GM23338 (cell line): ENCODE measurements at regions not wholly inside any gene's neighbourhood (a gene's known extent, or its start where the extent isn't known, plus 50 kb on each side); places are given as distances from the start of the nearest gene placed in this dataset.

Source experiments
- ATAC-seq: fragments of 200-7000 bp; cut with Tn5 transposase; 3 replicates; pipeline ENCODE4 v1.9.1; 2020
- DNase-seq: peaks from one replicate; pipeline ENCODE4 v3.0.0-alpha.2; 2015; ENCODE audit warnings: low spot score
- H2AFZ ChIP-seq: fragments of 200-600 bp; sonication (generic); 2 replicates; pipeline ENCODE4 v1.8.0; 2016; ENCODE audit warnings: antibody characterized with exemption, mild to moderate bottlenecking, moderate library complexity
- H3F3A ChIP-seq: fragments of 200-600 bp; sonication (generic); replicated peaks from 2 replicates; pipeline ENCODE4 v1.8.0; 2017; ENCODE audit warnings: antibody characterized with exemption, mixed run types, low read depth
- H3K27ac ChIP-seq: fragments of 200-600 bp; sonication (generic); 2 replicates; pipeline ENCODE4 v1.6.1; 2016; ENCODE audit warnings: low read depth
- H3K27me3 ChIP-seq: fragments of 200-600 bp; sonication (generic); 2 replicates; pipeline ENCODE4 v1.8.0; 2016; ENCODE audit warnings: mild to moderate bottlenecking, mixed run types, moderate library complexity; ENCODE audit not compliant: insufficient read depth
- H3K36me3 ChIP-seq: fragments of 200-600 bp; sonication (generic); 2 replicates; pipeline ENCODE4 v1.8.0; 2016; ENCODE audit warnings: mild to moderate bottlenecking; ENCODE audit not compliant: insufficient read depth
- H3K4me1 ChIP-seq: fragments of 200-600 bp; sonication (generic); 2 replicates; pipeline ENCODE4 v1.8.0; 2016; ENCODE audit warnings: mild to moderate bottlenecking, moderate library complexity; ENCODE audit not compliant: insufficient read depth
- H3K4me2 ChIP-seq: fragments of 200-600 bp; sonication (generic); 2 replicates; pipeline ENCODE4 v1.7.1; 2017; ENCODE audit warnings: mixed run types
- H3K4me3 ChIP-seq: fragments of 200-600 bp; sonication (generic); 2 replicates; pipeline ENCODE4 v1.6.1; 2016; ENCODE audit warnings: mixed run types
- H3K79me2 ChIP-seq: fragments of 200-600 bp; sonication (generic); replicated peaks from 2 replicates; pipeline ENCODE4 v1.8.0; 2017; ENCODE audit warnings: mild to moderate bottlenecking; ENCODE audit not compliant: insufficient read depth
- H3K9me2 ChIP-seq: fragments of 200-600 bp; sonication (generic); 2 replicates; pipeline ENCODE4 v1.8.0; 2017; ENCODE audit not compliant: insufficient read depth
- H4K20me1 ChIP-seq: fragments of 200-600 bp; sonication (generic); replicated peaks from 2 replicates; pipeline ENCODE4 v1.8.0; 2017; ENCODE audit warnings: mild to moderate bottlenecking; ENCODE audit not compliant: insufficient read depth
- H3K27ac Mint-ChIP-seq: 2 replicates; pipeline ENCODE4 v1.8.0; 2020; ENCODE audit warnings: inconsistent platforms, mild to moderate bottlenecking, moderate library complexity, mixed read lengths
- H3K27me3 Mint-ChIP-seq: 3 replicates; pipeline ENCODE4 v1.8.0; 2022; ENCODE audit warnings: low read depth, mild to moderate bottlenecking, moderate library complexity, mixed read lengths, inconsistent platforms; ENCODE audit not compliant: insufficient read depth, poor library complexity
- H3K36me3 Mint-ChIP-seq: 3 replicates; pipeline ENCODE4 v1.8.0; 2021; ENCODE audit warnings: low read depth, mild to moderate bottlenecking, inconsistent platforms, moderate library complexity, mixed read lengths
- H3K4me1 Mint-ChIP-seq: 3 replicates; pipeline ENCODE4 v1.8.0; 2020; ENCODE audit warnings: mild to moderate bottlenecking, inconsistent platforms, mixed read lengths
- H3K4me3 Mint-ChIP-seq: 3 replicates; pipeline ENCODE4 v1.8.0; 2021; ENCODE audit warnings: moderate library complexity, mild to moderate bottlenecking, inconsistent platforms, mixed read lengths
- H3K9me3 Mint-ChIP-seq: 3 replicates; pipeline ENCODE4 v1.8.0; 2020; ENCODE audit warnings: moderate library complexity, mild to moderate bottlenecking, inconsistent platforms, mixed read lengths
- CREB1 ChIP-seq: fragments of 250-450 bp; sonication (Bioruptor Pico); IDR thresholded peaks from 2 replicates; pipeline ENCODE4 v1.5.0; 2020; ENCODE audit warnings: low read depth, mild to moderate bottlenecking, moderate library complexity
- ETS1 ChIP-seq: IDR thresholded peaks from 2 replicates; pipeline ENCODE4 v1.6.1; 2016; ENCODE audit warnings: antibody characterized with exemption
- EZH2 ChIP-seq: fragments of 200-600 bp; sonication (generic); IDR thresholded peaks from one replicate; pipeline ENCODE4 v1.8.0; 2017; ENCODE audit warnings: antibody characterized with exemption, mild to moderate bottlenecking, low read depth; ENCODE audit not compliant: unreplicated experiment
- EZH2phosphoT487 ChIP-seq: fragments of 200-600 bp; sonication (generic); IDR thresholded peaks from one replicate; pipeline ENCODE4 v1.8.1; 2018; ENCODE audit warnings: antibody characterized with exemption; ENCODE audit not compliant: unreplicated experiment
- JUNB ChIP-seq: IDR thresholded peaks from one replicate; pipeline ENCODE4 v1.6.1; 2016; ENCODE audit warnings: antibody characterized with exemption; ENCODE audit not compliant: unreplicated experiment
- NANOG ChIP-seq: IDR thresholded peaks from 2 replicates; pipeline ENCODE4 v1.6.1; 2016; ENCODE audit warnings: antibody characterized with exemption, borderline replicate concordance
- POLR2AphosphoS5 ChIP-seq: IDR thresholded peaks from 2 replicates; pipeline ENCODE4 v1.6.1; 2016; ENCODE audit warnings: antibody characterized with exemption, low read depth
- STAT1 ChIP-seq: IDR thresholded peaks from one replicate; pipeline ENCODE4 v1.6.1; 2016; ENCODE audit warnings: antibody characterized with exemption; ENCODE audit not compliant: unreplicated experiment
- ZNF114 ChIP-seq: fragments of 250-450 bp; sonication (Bioruptor Pico); IDR thresholded peaks from 2 replicates; pipeline ENCODE4 v1.5.0; 2020; ENCODE audit warnings: mild to moderate bottlenecking, moderate library complexity
- ZNF331 ChIP-seq: fragments of 250-450 bp; sonication (Bioruptor Pico); IDR thresholded peaks from 2 replicates; pipeline ENCODE4 v1.5.0; 2020; ENCODE audit warnings: low read depth, mild to moderate bottlenecking, moderate library complexity
- TF ChIP-seq, protein P1 (sequence below), 2 experiments: fragments of 200-600 bp in 1 of 2; sonication (generic) in 1 of 2; conservative IDR thresholded peaks; 2 replicates each; pipeline versions ENCODE4 v1.5.1 to v1.6.1; 2016 to 2017; ENCODE audit warnings: antibody characterized with exemption in 2 of 2, low read depth in 2 of 2, mild to moderate bottlenecking in 2 of 2, moderate library complexity in 1 of 2
- TF ChIP-seq, protein P2 (sequence below): fragments of 250-450 bp; sonication (Bioruptor Pico); IDR thresholded peaks from 2 replicates; pipeline ENCODE4 v1.5.0; 2020; ENCODE audit warnings: mild to moderate bottlenecking, moderate library complexity
- TF ChIP-seq, protein P3 (sequence below): IDR thresholded peaks from one replicate; pipeline ENCODE4 v1.6.1; 2018; ENCODE audit warnings: antibody characterized with exemption; ENCODE audit not compliant: unreplicated experiment

- Mint-ChIP-seq H3K27me3 (no peaks in the 10 kb centered on the region), H3K9me3 (peaks cover 79% of the 10 kb centered on the region), H3K4me3 (no peak overlapping the region), H3K27ac (no peak overlapping the region), H3K4me1 (no peaks in the 10 kb centered on the region), H3K36me3 (peaks cover 7% of the 10 kb centered on the region; the same call in 2 of the 3 replicates)
- no peaks in the 10 kb centered on the region for H3F3A ChIP-seq
- no peaks in the 10 kb centered on the region for H3K9me2 ChIP-seq
- H3K4me3 ChIP-seq, result no peak overlapping the region
- H2AFZ ChIP-seq, result no peak overlapping the region
- H3K27ac ChIP-seq, result no peak overlapping the region
- ATAC-seq (no peak), DNase-seq (no peak)
- no peak overlapping the region for H3K4me2 ChIP-seq
- H3K27me3 ChIP-seq, result no peaks in the 10 kb centered on the region
- H3K79me2 ChIP-seq, result no peaks in the 10 kb centered on the region
- H3K36me3 ChIP-seq, result no peaks in the 10 kb centered on the region; the same call in 1 of the 2 replicates
- no peaks in the 10 kb centered on the region for H4K20me1 ChIP-seq
- TF ChIP-seq, protein P1, sequence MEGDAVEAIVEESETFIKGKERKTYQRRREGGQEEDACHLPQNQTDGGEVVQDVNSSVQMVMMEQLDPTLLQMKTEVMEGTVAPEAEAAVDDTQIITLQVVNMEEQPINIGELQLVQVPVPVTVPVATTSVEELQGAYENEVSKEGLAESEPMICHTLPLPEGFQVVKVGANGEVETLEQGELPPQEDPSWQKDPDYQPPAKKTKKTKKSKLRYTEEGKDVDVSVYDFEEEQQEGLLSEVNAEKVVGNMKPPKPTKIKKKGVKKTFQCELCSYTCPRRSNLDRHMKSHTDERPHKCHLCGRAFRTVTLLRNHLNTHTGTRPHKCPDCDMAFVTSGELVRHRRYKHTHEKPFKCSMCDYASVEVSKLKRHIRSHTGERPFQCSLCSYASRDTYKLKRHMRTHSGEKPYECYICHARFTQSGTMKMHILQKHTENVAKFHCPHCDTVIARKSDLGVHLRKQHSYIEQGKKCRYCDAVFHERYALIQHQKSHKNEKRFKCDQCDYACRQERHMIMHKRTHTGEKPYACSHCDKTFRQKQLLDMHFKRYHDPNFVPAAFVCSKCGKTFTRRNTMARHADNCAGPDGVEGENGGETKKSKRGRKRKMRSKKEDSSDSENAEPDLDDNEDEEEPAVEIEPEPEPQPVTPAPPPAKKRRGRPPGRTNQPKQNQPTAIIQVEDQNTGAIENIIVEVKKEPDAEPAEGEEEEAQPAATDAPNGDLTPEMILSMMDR (conservative IDR thresholded peaks at IDR 0.05; ENCODE audit: low read depth in 2 of 2), result no peak
- TF ChIP-seq, protein P2, sequence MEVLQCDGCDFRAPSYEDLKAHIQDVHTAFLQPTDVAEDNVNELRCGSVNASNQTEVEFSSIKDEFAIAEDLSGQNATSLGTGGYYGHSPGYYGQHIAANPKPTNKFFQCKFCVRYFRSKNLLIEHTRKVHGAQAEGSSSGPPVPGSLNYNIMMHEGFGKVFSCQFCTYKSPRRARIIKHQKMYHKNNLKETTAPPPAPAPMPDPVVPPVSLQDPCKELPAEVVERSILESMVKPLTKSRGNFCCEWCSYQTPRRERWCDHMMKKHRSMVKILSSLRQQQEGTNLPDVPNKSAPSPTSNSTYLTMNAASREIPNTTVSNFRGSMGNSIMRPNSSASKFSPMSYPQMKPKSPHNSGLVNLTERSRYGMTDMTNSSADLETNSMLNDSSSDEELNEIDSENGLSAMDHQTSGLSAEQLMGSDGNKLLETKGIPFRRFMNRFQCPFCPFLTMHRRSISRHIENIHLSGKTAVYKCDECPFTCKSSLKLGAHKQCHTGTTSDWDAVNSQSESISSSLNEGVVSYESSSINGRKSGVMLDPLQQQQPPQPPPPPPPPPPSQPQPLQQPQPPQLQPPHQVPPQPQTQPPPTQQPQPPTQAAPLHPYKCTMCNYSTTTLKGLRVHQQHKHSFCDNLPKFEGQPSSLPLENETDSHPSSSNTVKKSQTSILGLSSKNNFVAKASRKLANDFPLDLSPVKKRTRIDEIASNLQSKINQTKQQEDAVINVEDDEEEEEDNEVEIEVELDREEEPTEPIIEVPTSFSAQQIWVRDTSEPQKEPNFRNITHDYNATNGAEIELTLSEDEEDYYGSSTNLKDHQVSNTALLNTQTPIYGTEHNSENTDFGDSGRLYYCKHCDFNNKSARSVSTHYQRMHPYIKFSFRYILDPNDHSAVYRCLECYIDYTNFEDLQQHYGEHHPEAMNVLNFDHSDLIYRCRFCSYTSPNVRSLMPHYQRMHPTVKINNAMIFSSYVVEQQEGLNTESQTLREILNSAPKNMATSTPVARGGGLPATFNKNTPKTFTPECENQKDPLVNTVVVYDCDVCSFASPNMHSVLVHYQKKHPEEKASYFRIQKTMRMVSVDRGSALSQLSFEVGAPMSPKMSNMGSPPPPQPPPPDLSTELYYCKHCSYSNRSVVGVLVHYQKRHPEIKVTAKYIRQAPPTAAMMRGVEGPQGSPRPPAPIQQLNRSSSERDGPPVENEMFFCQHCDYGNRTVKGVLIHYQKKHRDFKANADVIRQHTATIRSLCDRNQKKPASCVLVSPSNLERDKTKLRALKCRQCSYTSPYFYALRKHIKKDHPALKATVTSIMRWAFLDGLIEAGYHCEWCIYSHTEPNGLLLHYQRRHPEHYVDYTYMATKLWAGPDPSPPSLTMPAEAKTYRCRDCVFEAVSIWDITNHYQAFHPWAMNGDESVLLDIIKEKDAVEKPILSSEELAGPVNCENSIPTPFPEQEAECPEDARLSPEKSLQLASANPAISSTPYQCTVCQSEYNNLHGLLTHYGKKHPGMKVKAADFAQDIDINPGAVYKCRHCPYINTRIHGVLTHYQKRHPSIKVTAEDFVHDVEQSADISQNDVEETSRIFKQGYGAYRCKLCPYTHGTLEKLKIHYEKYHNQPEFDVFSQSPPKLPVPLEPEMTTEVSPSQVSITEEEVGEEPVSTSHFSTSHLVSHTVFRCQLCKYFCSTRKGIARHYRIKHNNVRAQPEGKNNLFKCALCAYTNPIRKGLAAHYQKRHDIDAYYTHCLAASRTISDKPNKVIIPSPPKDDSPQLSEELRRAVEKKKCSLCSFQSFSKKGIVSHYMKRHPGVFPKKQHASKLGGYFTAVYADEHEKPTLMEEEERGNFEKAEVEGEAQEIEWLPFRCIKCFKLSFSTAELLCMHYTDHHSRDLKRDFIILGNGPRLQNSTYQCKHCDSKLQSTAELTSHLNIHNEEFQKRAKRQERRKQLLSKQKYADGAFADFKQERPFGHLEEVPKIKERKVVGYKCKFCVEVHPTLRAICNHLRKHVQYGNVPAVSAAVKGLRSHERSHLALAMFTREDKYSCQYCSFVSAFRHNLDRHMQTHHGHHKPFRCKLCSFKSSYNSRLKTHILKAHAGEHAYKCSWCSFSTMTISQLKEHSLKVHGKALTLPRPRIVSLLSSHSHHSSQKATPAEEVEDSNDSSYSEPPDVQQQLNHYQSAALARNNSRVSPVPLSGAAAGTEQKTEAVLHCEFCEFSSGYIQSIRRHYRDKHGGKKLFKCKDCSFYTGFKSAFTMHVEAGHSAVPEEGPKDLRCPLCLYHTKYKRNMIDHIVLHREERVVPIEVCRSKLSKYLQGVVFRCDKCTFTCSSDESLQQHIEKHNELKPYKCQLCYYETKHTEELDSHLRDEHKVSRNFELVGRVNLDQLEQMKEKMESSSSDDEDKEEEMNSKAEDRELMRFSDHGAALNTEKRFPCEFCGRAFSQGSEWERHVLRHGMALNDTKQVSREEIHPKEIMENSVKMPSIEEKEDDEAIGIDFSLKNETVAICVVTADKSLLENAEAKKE (CRISPR knock-in tag), result no peak
- no peak for TF ChIP-seq ZNF331 (CRISPR knock-in tag)
- TF ChIP-seq CREB1 (CRISPR knock-in tag), result no peak
- TF ChIP-seq, protein P3, sequence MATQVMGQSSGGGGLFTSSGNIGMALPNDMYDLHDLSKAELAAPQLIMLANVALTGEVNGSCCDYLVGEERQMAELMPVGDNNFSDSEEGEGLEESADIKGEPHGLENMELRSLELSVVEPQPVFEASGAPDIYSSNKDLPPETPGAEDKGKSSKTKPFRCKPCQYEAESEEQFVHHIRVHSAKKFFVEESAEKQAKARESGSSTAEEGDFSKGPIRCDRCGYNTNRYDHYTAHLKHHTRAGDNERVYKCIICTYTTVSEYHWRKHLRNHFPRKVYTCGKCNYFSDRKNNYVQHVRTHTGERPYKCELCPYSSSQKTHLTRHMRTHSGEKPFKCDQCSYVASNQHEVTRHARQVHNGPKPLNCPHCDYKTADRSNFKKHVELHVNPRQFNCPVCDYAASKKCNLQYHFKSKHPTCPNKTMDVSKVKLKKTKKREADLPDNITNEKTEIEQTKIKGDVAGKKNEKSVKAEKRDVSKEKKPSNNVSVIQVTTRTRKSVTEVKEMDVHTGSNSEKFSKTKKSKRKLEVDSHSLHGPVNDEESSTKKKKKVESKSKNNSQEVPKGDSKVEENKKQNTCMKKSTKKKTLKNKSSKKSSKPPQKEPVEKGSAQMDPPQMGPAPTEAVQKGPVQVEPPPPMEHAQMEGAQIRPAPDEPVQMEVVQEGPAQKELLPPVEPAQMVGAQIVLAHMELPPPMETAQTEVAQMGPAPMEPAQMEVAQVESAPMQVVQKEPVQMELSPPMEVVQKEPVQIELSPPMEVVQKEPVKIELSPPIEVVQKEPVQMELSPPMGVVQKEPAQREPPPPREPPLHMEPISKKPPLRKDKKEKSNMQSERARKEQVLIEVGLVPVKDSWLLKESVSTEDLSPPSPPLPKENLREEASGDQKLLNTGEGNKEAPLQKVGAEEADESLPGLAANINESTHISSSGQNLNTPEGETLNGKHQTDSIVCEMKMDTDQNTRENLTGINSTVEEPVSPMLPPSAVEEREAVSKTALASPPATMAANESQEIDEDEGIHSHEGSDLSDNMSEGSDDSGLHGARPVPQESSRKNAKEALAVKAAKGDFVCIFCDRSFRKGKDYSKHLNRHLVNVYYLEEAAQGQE, result no peak
- TF ChIP-seq ETS1, result no peak
- no peak for TF ChIP-seq EZH2phosphoT487
- no peak for TF ChIP-seq NANOG
- no peak for TF ChIP-seq POLR2AphosphoS5
- no peak for TF ChIP-seq STAT1
- no peak for TF ChIP-seq ZNF114 (CRISPR knock-in tag)
- no peak for TF ChIP-seq EZH2
- no peak for TF ChIP-seq JUNB
- H3K4me1 ChIP-seq, result no peaks in the 10 kb centered on the region
These were observed 259.3 kb downstream of the DCDC2C start for GRCh38 chr2:3962719-3963118.
